ENCODE measurements at regions not wholly inside any gene's neighbourhood (a gene's known extent, or its start where the extent isn't known, plus 50 kb on each side); places are given as distances from the start of the nearest gene placed in this dataset.

DNA sequence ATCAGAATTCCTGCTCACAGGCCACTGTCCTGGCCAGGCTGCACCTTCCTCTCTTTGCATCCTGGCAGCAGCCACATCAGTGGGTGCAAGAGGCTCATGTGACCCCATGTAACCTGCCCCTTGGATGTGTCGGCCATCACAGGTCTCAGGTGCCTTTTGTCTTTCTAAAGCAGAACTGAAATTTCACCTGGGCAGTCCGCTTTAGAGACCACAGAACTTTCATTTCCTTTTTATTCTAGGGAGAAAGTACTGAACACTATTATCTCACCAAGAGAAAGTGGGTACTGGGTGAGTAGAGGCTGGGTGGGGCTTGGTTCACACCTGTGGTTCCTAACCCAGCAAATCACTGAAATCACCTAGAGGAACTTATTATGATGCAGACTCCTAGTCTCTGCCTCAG is 51.7 kb upstream of the NUP160 start:
- H3K4me3 ChIP-seq (ENCODE audit: low read depth, low read length) = no peak overlapping the region
- TF ChIP-seq, protein P1, sequence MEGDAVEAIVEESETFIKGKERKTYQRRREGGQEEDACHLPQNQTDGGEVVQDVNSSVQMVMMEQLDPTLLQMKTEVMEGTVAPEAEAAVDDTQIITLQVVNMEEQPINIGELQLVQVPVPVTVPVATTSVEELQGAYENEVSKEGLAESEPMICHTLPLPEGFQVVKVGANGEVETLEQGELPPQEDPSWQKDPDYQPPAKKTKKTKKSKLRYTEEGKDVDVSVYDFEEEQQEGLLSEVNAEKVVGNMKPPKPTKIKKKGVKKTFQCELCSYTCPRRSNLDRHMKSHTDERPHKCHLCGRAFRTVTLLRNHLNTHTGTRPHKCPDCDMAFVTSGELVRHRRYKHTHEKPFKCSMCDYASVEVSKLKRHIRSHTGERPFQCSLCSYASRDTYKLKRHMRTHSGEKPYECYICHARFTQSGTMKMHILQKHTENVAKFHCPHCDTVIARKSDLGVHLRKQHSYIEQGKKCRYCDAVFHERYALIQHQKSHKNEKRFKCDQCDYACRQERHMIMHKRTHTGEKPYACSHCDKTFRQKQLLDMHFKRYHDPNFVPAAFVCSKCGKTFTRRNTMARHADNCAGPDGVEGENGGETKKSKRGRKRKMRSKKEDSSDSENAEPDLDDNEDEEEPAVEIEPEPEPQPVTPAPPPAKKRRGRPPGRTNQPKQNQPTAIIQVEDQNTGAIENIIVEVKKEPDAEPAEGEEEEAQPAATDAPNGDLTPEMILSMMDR (IDR thresholded peaks at IDR 0.05; ENCODE audit: control insufficient read depth, extremely low read depth, insufficient read depth) = no peak

More for the DNA sequence above, 51.7 kb upstream of the NUP160 start:
- no peak for DNase-seq (ENCODE audit: low read depth)
